ENCODE measurements at regions not wholly inside any gene's neighbourhood (a gene's known extent, or its start where the extent isn't known, plus 50 kb on each side); places are given as distances from the start of the nearest gene placed in this dataset.

- TF ChIP-seq CTCF (conservative IDR thresholded peaks at IDR 0.05; ENCODE audit: low read depth, low read length) (no peak), EZH2 (IDR thresholded peaks at IDR 0.05; ENCODE audit: borderline replicate concordance, low read depth, low read length, poor library complexity, severe bottlenecking) (no peak)
These were observed 1041.0 kb downstream of the UQCRFS1 start for GRCh38 chr19:28171983-28172382.
